H1 (cell line): ENCODE measurements at regions not wholly inside any gene's neighbourhood (a gene's known extent, or its start where the extent isn't known, plus 50 kb on each side); places are given as distances from the start of the nearest gene placed in this dataset.

Source experiments
- CTCF ChIA-PET: fragments of 300-600 bp; sonication (Branson Sonifier 250); formaldehyde crosslinking; loops from one replicate; lab custom pipeline; 2021; ENCODE audit not compliant: partially characterized antibody; lab: Charles Lee
- POLR2A ChIA-PET: fragments of 300-600 bp; sonication (Branson Sonifier 250); formaldehyde crosslinking; loops from one replicate; lab custom pipeline; 2021; ENCODE audit warnings: inconsistent platforms; ENCODE audit not compliant: partially characterized antibody; lab: Charles Lee
- DNase-seq, 2 experiments: peaks; one replicate each; pipeline versions ENCODE4 v3.0.0 to v3.0.0-alpha.2; 2010 to 2022; ENCODE audit warnings: low spot score in 2 of 2, low read depth in 1 of 2, mixed read lengths in 1 of 2
- FAIRE-seq: peaks from 2 replicates; lab custom pipeline; 2011; peaks lifted over from hg19 to GRCh38; lab: Jason Lieb, UNC
- H2AFZ ChIP-seq: 2 replicates; pipeline ENCODE4 v1.8.1; 2012; ENCODE audit warnings: low read length, inconsistent platforms
- H2AK5ac ChIP-seq: 2 replicates; pipeline ENCODE4 v1.6.1; 2013; ENCODE audit warnings: low read depth, low read length
- H2BK120ac ChIP-seq: replicated peaks from 2 replicates; pipeline ENCODE3; 2013; ENCODE audit warnings: low read depth, low read length, inconsistent platforms
- H2BK12ac ChIP-seq: 2 replicates; pipeline ENCODE4 v1.6.1; 2013; ENCODE audit warnings: low read depth, low read length
- H2BK15ac ChIP-seq: 2 replicates; pipeline ENCODE4 v1.6.1; 2013; ENCODE audit warnings: low read length
- H2BK20ac ChIP-seq: 2 replicates; pipeline ENCODE4 v1.6.1; 2013; ENCODE audit warnings: low read length
- H2BK5ac ChIP-seq: 2 replicates; pipeline ENCODE4 v1.6.1; 2013; ENCODE audit warnings: low read depth, low read length
- H3K14ac ChIP-seq: 2 replicates; pipeline ENCODE4 v1.6.1; 2013; ENCODE audit warnings: inconsistent platforms; ENCODE audit not compliant: insufficient read length
- H3K18ac ChIP-seq: 2 replicates; pipeline ENCODE4 v1.6.1; 2013; ENCODE audit warnings: low read length; ENCODE audit errors: extremely low read depth
- H3K23ac ChIP-seq: 2 replicates; pipeline ENCODE4 v1.6.1; 2013; ENCODE audit warnings: inconsistent platforms; ENCODE audit not compliant: insufficient read length
- H3K23me2 ChIP-seq: 2 replicates; pipeline ENCODE4 v1.6.1; 2013; ENCODE audit warnings: low read depth, low read length
- H3K27ac ChIP-seq: 2 replicates; pipeline ENCODE4 v1.6.1; 2011; ENCODE audit warnings: low read depth, low read length, inconsistent platforms
- H3K27me3 ChIP-seq, 4 experiments: replicated peaks in 1 of 4; 1 replicate in 1 of 4; 2 replicates in 3 of 4; pipeline versions ENCODE4 v1.6.1 to v1.8.1; 2011 to 2013; ENCODE audit warnings: low read length in 3 of 4, mild to moderate bottlenecking in 3 of 4, inconsistent platforms in 2 of 4, mixed read lengths in 2 of 4, moderate library complexity in 1 of 4; ENCODE audit not compliant: control insufficient read depth in 3 of 4, insufficient read depth in 3 of 4; ENCODE audit errors: extremely low read depth in 1 of 4
- H3K36me3 ChIP-seq, 4 experiments: 2 replicates each; pipeline versions ENCODE4 v1.6.1 to v1.8.1; 2011 to 2013; ENCODE audit warnings: mild to moderate bottlenecking in 4 of 4, low read length in 3 of 4, moderate library complexity in 2 of 4, control low read depth in 1 of 4, inconsistent platforms in 1 of 4; ENCODE audit not compliant: insufficient read depth in 4 of 4, control insufficient read depth in 2 of 4
- H3K4ac ChIP-seq: replicated peaks from 2 replicates; pipeline ENCODE3; 2013; ENCODE audit warnings: low read length, low read depth, mixed read lengths, inconsistent platforms; ENCODE audit not compliant: insufficient read length
- H3K4me1 ChIP-seq, 4 experiments: replicated peaks in 1 of 4; 1 replicate in 1 of 4; 2 replicates in 3 of 4; pipeline versions ENCODE4 v1.6.1 to v1.8.1; 2011 to 2013; ENCODE audit warnings: low read length in 3 of 4, inconsistent platforms in 2 of 4, mixed read lengths in 1 of 4; ENCODE audit not compliant: insufficient read depth in 4 of 4, control insufficient read depth in 3 of 4
- H3K4me2 ChIP-seq, 2 experiments: 2 replicates each; pipeline versions ENCODE4 v1.6.1 to v1.8.1; 2011 to 2013; ENCODE audit warnings: low read depth in 2 of 2, low read length in 2 of 2, control low read depth in 1 of 2, inconsistent platforms in 1 of 2, mild to moderate bottlenecking in 1 of 2; ENCODE audit not compliant: insufficient read depth in 1 of 2
- H3K4me3 ChIP-seq, 4 experiments: fragments of 200-600, 300-600 bp in 1 of 4; sonication (generic), shearing (Covaris generic), sonication (Bioruptor Twin) in 1 of 4; 2 replicates each; pipeline versions ENCODE4 v1.5.1 to v1.8.1; 2011 to 2016; ENCODE audit warnings: low read length in 4 of 4, low read depth in 3 of 4, control low read depth in 2 of 4, inconsistent platforms in 2 of 4, mild to moderate bottlenecking in 2 of 4, mixed read lengths in 1 of 4, moderate library complexity in 1 of 4; ENCODE audit not compliant: insufficient read depth in 2 of 4; ENCODE audit errors: extremely low read depth in 1 of 4
- H3K56ac ChIP-seq: replicated peaks from 2 replicates; pipeline ENCODE3; 2013; ENCODE audit warnings: low read depth, mild to moderate bottlenecking, mixed read lengths, low read length, inconsistent platforms; ENCODE audit not compliant: insufficient read length
- H3K79me1 ChIP-seq: 2 replicates; pipeline ENCODE4 v1.6.1; 2013; ENCODE audit warnings: low read depth, low read length, control low read depth
- H3K79me2 ChIP-seq, 2 experiments: 2 replicates each; pipeline versions ENCODE4 v1.6.1 to v1.8.1; 2012 to 2013; ENCODE audit warnings: low read length in 2 of 2, mild to moderate bottlenecking in 2 of 2, inconsistent platforms in 1 of 2; ENCODE audit not compliant: insufficient read depth in 2 of 2, control insufficient read depth in 1 of 2
- H3K9ac ChIP-seq, 4 experiments: replicated peaks in 1 of 4; 1 replicate in 1 of 4; 2 replicates in 3 of 4; pipeline versions ENCODE4 v1.6.1 to v1.8.1; 2011 to 2013; ENCODE audit warnings: low read depth in 3 of 4, low read length in 3 of 4, control low read depth in 2 of 4, mild to moderate bottlenecking in 2 of 4, moderate library complexity in 2 of 4, inconsistent platforms in 1 of 4; ENCODE audit errors: extremely low read depth in 1 of 4
- H3K9me3 ChIP-seq, 2 experiments: 2 replicates each; pipeline versions ENCODE4 v1.6.1 to v1.8.1; 2012 to 2013; ENCODE audit warnings: mild to moderate bottlenecking in 2 of 2, moderate library complexity in 2 of 2, control low read depth in 1 of 2, inconsistent platforms in 1 of 2, low read depth in 1 of 2, low read length in 1 of 2, mixed read lengths in 1 of 2; ENCODE audit not compliant: insufficient read depth in 2 of 2
- H4K20me1 ChIP-seq, 2 experiments: replicated peaks in 1 of 2; 2 replicates each; pipeline versions ENCODE3 to v1.8.1; 2011 to 2013; ENCODE audit warnings: inconsistent platforms in 2 of 2, low read length in 2 of 2, mild to moderate bottlenecking in 1 of 2; ENCODE audit not compliant: insufficient read depth in 2 of 2, control insufficient read depth in 1 of 2
- H4K5ac ChIP-seq: 2 replicates; pipeline ENCODE4 v1.6.1; 2013; ENCODE audit warnings: low read length, low read depth, mixed read lengths, inconsistent platforms; ENCODE audit not compliant: insufficient read length
- H4K8ac ChIP-seq: 2 replicates; pipeline ENCODE4 v1.8.0; 2013; ENCODE audit warnings: mild to moderate bottlenecking, moderate library complexity, low read length, inconsistent platforms; ENCODE audit not compliant: insufficient read depth; ENCODE audit errors: extremely low read depth
- H4K91ac ChIP-seq: replicated peaks from 2 replicates; pipeline ENCODE3; 2013; ENCODE audit warnings: low read length, mixed read lengths, inconsistent platforms; ENCODE audit not compliant: insufficient read length
- EGR1 ChIP-seq: IDR thresholded peaks from 2 replicates; pipeline ENCODE4 v1.6.1; 2011; ENCODE audit warnings: low read depth, low read length, borderline replicate concordance
- FOSL1 ChIP-seq: IDR thresholded peaks from 2 replicates; pipeline ENCODE4 v1.6.1; 2011; ENCODE audit warnings: mild to moderate bottlenecking, low read depth, low read length, moderate library complexity; ENCODE audit not compliant: insufficient read depth
- GABPA ChIP-seq: IDR thresholded peaks from 2 replicates; pipeline ENCODE4 v1.6.1; 2011; ENCODE audit warnings: mild to moderate bottlenecking, low read length, moderate library complexity, borderline replicate concordance; ENCODE audit not compliant: insufficient read depth
- HDAC2 ChIP-seq, 2 experiments: fragments of 300-600 bp in 1 of 2; sonication (generic) in 1 of 2; IDR thresholded peaks; 2 replicates each; pipeline ENCODE4 v1.6.1; 2011 to 2012; ENCODE audit warnings: low read depth in 2 of 2, low read length in 2 of 2, mild to moderate bottlenecking in 2 of 2, moderate library complexity in 2 of 2, borderline replicate concordance in 1 of 2, inconsistent platforms in 1 of 2
- POLR2AphosphoS5 ChIP-seq: IDR thresholded peaks from 2 replicates; pipeline ENCODE4 v1.6.1; 2011; ENCODE audit warnings: low read depth, low read length
- POU5F1 ChIP-seq: IDR thresholded peaks from 2 replicates; pipeline ENCODE4 v1.6.1; 2011; ENCODE audit warnings: low read depth, mild to moderate bottlenecking, low read length, moderate library complexity
- SIN3A ChIP-seq, 2 experiments: IDR thresholded peaks in 1 of 2; conservative IDR thresholded peaks in 1 of 2; 2 replicates each; pipeline ENCODE4 v1.6.1; 2011 to 2012; ENCODE audit warnings: low read length in 2 of 2, improper control_type of control experiment in 1 of 2, low read depth in 1 of 2, mild to moderate bottlenecking in 1 of 2
- SIRT6 ChIP-seq: IDR thresholded peaks from one replicate; pipeline ENCODE4 v1.7.1; 2012; ENCODE audit warnings: low read length, inconsistent platforms
- SUZ12 ChIP-seq: fragments of 200-600 bp; sonication (generic); IDR thresholded peaks from 2 replicates; pipeline ENCODE4 v1.6.1; 2012; ENCODE audit warnings: mild to moderate bottlenecking, inconsistent platforms, low read length, moderate library complexity, mixed read lengths
- YY1 ChIP-seq: IDR thresholded peaks from 2 replicates; pipeline ENCODE4 v1.6.1; 2011; ENCODE audit warnings: low read depth, mild to moderate bottlenecking, low read length

GRCh38 chr3:55337641-55338180 lies 149.4 kb downstream of the WNT5A start (continued):
- TF ChIP-seq EGR1 = no peak

- TF ChIP-seq SIRT6 (no peak), POU5F1 (no peak), FOSL1 (no peak), SUZ12 (no peak), YY1 (no peak), GABPA (no peak), HDAC2 (IDR thresholded peaks at IDR 0.05; ENCODE audit: borderline replicate concordance in 1 of 2, low read depth in 2 of 2, low read length in 2 of 2) (no peak), POLR2AphosphoS5 (no peak), SIN3A (conservative IDR thresholded peaks at IDR 0.05 in 1 of 2, IDR thresholded peaks at IDR 0.05 in 1 of 2; ENCODE audit: low read depth in 1 of 2, low read length in 2 of 2) (no peak)
- H4K20me1 ChIP-seq = no peaks in the 10 kb centered on the region
- H3K79me2 ChIP-seq = no peaks in the 10 kb centered on the region
- no peak overlapping the region for H2AK5ac ChIP-seq
- no peak overlapping the region for H3K14ac ChIP-seq
- no peak overlapping the region for H3K4ac ChIP-seq
- no peak overlapping the region for H2AFZ ChIP-seq
- peaks cover 0 to 3% (median 0%) of the 10 kb centered on the region in 4 experiments; a peak in 1 of 7 replicates for H3K4me1 ChIP-seq
- H3K79me1 ChIP-seq = no peaks in the 10 kb centered on the region
- H3K23me2 ChIP-seq = peaks cover 4% of the 10 kb centered on the region; the same call in 1 of the 2 replicates
- H3K4me3 ChIP-seq = no peak overlapping the region
- ChIA-PET POLR2A (no interaction called here), CTCF (no interaction called here)
- H3K56ac ChIP-seq = no peak overlapping the region
- no peak overlapping the region for H2BK120ac ChIP-seq
- no peak overlapping the region for H3K27ac ChIP-seq
- H3K9me3 ChIP-seq = no peaks in the 10 kb centered on the region
- H2BK12ac ChIP-seq = no peak overlapping the region
- no peak overlapping the region for H3K18ac ChIP-seq
- H2BK5ac ChIP-seq = no peak overlapping the region
- no peak overlapping the region for H3K4me2 ChIP-seq
- H3K23ac ChIP-seq = no peak overlapping the region
- no peak overlapping the region for H4K8ac ChIP-seq
- no peaks in the 10 kb centered on the region for H3K36me3 ChIP-seq
- no peak overlapping the region for H4K5ac ChIP-seq
- H2BK20ac ChIP-seq = no peak overlapping the region
- no peak for FAIRE-seq
- no peak overlapping the region for H4K91ac ChIP-seq
- no peaks in the 10 kb centered on the region for H3K27me3 ChIP-seq
- no peak for DNase-seq
- no peak overlapping the region for H2BK15ac ChIP-seq
- H3K9ac ChIP-seq = no peak overlapping the region
Observed at GRCh38 chr3:55333923-55334322, 153.2 kb downstream of the WNT5A start.
